K562 (cell line): ENCODE measurements at regions not wholly inside any gene's neighbourhood (a gene's known extent, or its start where the extent isn't known, plus 50 kb on each side); places are given as distances from the start of the nearest gene placed in this dataset.

Experiments used
- ATAC-seq: fragments of 200-7000 bp; cut with Tn5 transposase; 3 replicates; pipeline ENCODE4 v1.9.1; 2020; ENCODE audit warnings: moderate library complexity
- BruUV-seq: library from RNA; stranded (reverse); fragments of 400-500 nt; replicated peaks from 2 replicates; lab custom pipeline; 2021; lab: Mats Ljungman, UMichigan
- CTCF ChIA-PET: fragments of 300-600 bp; formaldehyde crosslinking; extraction: SDS; loops from one replicate; lab custom pipeline; 2021; ENCODE audit warnings: low intra/inter-chr PET ratio; lab: Yijun Ruan, JAX
- POLR2A ChIA-PET: fragments of 300-600, 350-650 bp; sonication (Branson Sonifier 250); formaldehyde crosslinking; extraction: SDS; loops from one replicate; lab custom pipeline; 2021; ENCODE audit warnings: antibody characterized with exemption, inconsistent platforms; lab: Yijun Ruan, JAX
- DNase-seq, 4 experiments: peaks; one replicate each; pipeline versions ENCODE4 v3.0.0 to v3.0.0-alpha.2; 2011 to 2018; ENCODE audit warnings: low spot score in 3 of 4, mixed read lengths in 3 of 4; ENCODE audit errors: extremely low read depth in 1 of 4
- FAIRE-seq: peaks from 2 replicates; lab custom pipeline; 2011; peaks lifted over from hg19 to GRCh38; lab: Jason Lieb, UNC
- H2AFZ ChIP-seq: 2 replicates; pipeline ENCODE4 v1.6.0; 2011; ENCODE audit warnings: low read depth, low read length, control low read depth, inconsistent platforms
- H3K27ac ChIP-seq: fragments of 200-600 bp; 3 replicates; pipeline ENCODE4 v1.8.0; 2011; ENCODE audit warnings: low read depth, mild to moderate bottlenecking, control low read depth, inconsistent platforms, low read length, moderate library complexity, mixed read lengths; ENCODE audit errors: extremely low read depth
- H3K27me3 ChIP-seq, 2 experiments: fragments of 300-600 bp in 1 of 2; 2 replicates in 1 of 2; 3 replicates in 1 of 2; pipeline versions ENCODE4 v1.6.0 to v1.8.0; 2011; ENCODE audit warnings: inconsistent platforms in 2 of 2, low read length in 2 of 2, mild to moderate bottlenecking in 1 of 2, mixed read lengths in 1 of 2, moderate library complexity in 1 of 2; ENCODE audit not compliant: control insufficient read depth in 2 of 2, insufficient read depth in 2 of 2
- H3K36me3 ChIP-seq: fragments of 300-600 bp; 3 replicates; pipeline ENCODE4 v1.8.0; 2011; ENCODE audit warnings: mild to moderate bottlenecking, low read length, inconsistent platforms; ENCODE audit not compliant: control insufficient read depth, insufficient read depth
- H3K4me1 ChIP-seq, 2 experiments: fragments of 200-600 bp in 1 of 2; replicated peaks in 1 of 2; 2 replicates in 1 of 2; 3 replicates in 1 of 2; pipeline versions ENCODE4 v1.5.1 to v1.8.0; 2011; ENCODE audit warnings: inconsistent platforms in 2 of 2, low read length in 2 of 2, mild to moderate bottlenecking in 1 of 2, mixed read lengths in 1 of 2, moderate library complexity in 1 of 2; ENCODE audit not compliant: control insufficient read depth in 2 of 2, insufficient read depth in 2 of 2
- H3K4me2 ChIP-seq: 2 replicates; pipeline ENCODE4 v1.6.1; 2011; ENCODE audit warnings: low read length, control low read depth, inconsistent platforms, mixed read lengths; ENCODE audit not compliant: insufficient read depth
- H3K4me3 ChIP-seq: fragments of 200-600 bp; sonication (generic), shearing (Covaris generic); 2 replicates; pipeline ENCODE4 v1.5.1; 2016; ENCODE audit warnings: control low read depth, inconsistent platforms
- H3K79me2 ChIP-seq: fragments of 200-600 bp; 3 replicates; pipeline ENCODE4 v1.8.0; 2011; ENCODE audit warnings: low read length, inconsistent platforms; ENCODE audit not compliant: control insufficient read depth, insufficient read depth
- H3K9ac ChIP-seq, 2 experiments: 2 replicates each; pipeline versions ENCODE4 v1.6.0 to v1.6.1; 2011; ENCODE audit warnings: low read depth in 2 of 2, low read length in 2 of 2, control low read depth in 1 of 2, inconsistent platforms in 1 of 2, mild to moderate bottlenecking in 1 of 2, mixed read lengths in 1 of 2; ENCODE audit not compliant: insufficient read depth in 1 of 2
- H3K9me1 ChIP-seq: one replicate; pipeline ENCODE4 v1.6.0; 2011; ENCODE audit warnings: inconsistent platforms, mild to moderate bottlenecking, low read length, moderate library complexity; ENCODE audit not compliant: control insufficient read depth, insufficient read depth
- H3K9me3 ChIP-seq: replicated peaks from 2 replicates; pipeline ENCODE4 v1.5.1; 2011; ENCODE audit warnings: low read depth, low read length, inconsistent platforms; ENCODE audit not compliant: control insufficient read depth, insufficient read depth
- H4K20me1 ChIP-seq: replicated peaks from 2 replicates; pipeline ENCODE4 v1.6.1; 2011; ENCODE audit warnings: low read length, inconsistent platforms, mixed read lengths; ENCODE audit not compliant: control insufficient read depth, insufficient read depth
- ASH1L ChIP-seq: fragments of 450-650 bp; IDR thresholded peaks from 2 replicates; pipeline ENCODE4 v1.6.1; 2018; ENCODE audit warnings: borderline replicate concordance, mild to moderate bottlenecking, low read depth; ENCODE audit not compliant: partially characterized antibody
- ATF7 ChIP-seq: fragments of 450-650 bp; IDR thresholded peaks from 2 replicates; pipeline ENCODE4 v1.7.1; 2014; ENCODE audit warnings: mild to moderate bottlenecking, moderate library complexity
- ESRRA ChIP-seq: fragments of 450-650 bp; IDR thresholded peaks from 2 replicates; pipeline ENCODE4 v1.6.1; 2014; ENCODE audit warnings: low read depth, mild to moderate bottlenecking, moderate library complexity, borderline replicate concordance
- ETS2 ChIP-seq: IDR thresholded peaks from 2 replicates; pipeline ENCODE4 v1.6.1; 2016; ENCODE audit warnings: borderline replicate concordance, missing genetic modification characterization, mild to moderate bottlenecking, moderate library complexity, missing compliant biosample characterization; ENCODE audit not compliant: poor library complexity, severe bottlenecking
- NFRKB ChIP-seq: fragments of 450-650 bp; IDR thresholded peaks from 2 replicates; pipeline ENCODE4 v1.6.1; 2016; ENCODE audit warnings: low read depth
- NFYB ChIP-seq: IDR thresholded peaks from 2 replicates; pipeline ENCODE4 v1.6.1; 2011; ENCODE audit warnings: mild to moderate bottlenecking, moderate library complexity; ENCODE audit not compliant: insufficient read length; ENCODE audit errors: extremely low read depth
- THRB ChIP-seq: fragments of 450-650 bp; formaldehyde crosslinking; conservative IDR thresholded peaks from 2 replicates; pipeline ENCODE4 v1.4.0; 2022; ENCODE audit warnings: mild to moderate bottlenecking, missing genetic modification characterization
- ZBTB40 ChIP-seq, 2 experiments: fragments of 450-650 bp in 1 of 2; sonication (generic) in 1 of 2; formaldehyde crosslinking in 1 of 2; IDR thresholded peaks; 2 replicates each; pipeline versions ENCODE4 v1.7.1 to v1.9.0; 2016 to 2022; ENCODE audit warnings: inconsistent platforms in 1 of 2, mild to moderate bottlenecking in 1 of 2, missing genetic modification reagents in 1 of 2
- ZKSCAN3 ChIP-seq: fragments of 250-450 bp; sonication (Bioruptor Pico); IDR thresholded peaks from 2 replicates; pipeline ENCODE4 v1.4.0; 2020
- ZNF507 ChIP-seq: conservative IDR thresholded peaks from 2 replicates; pipeline ENCODE4 v1.6.1; 2017; ENCODE audit warnings: missing genetic modification characterization, missing compliant biosample characterization
- whole genome bisulfite sequencing: fragments of 100-300 bp; shearing (Covaris generic); methylation state at CpG from one replicate; pipeline ENCODE4 v1.1.6; 2016; ENCODE audit warnings: low coverage, mixed read lengths; ENCODE audit not compliant: insufficient coverage; ENCODE audit errors: missing lambda C conversion rate; 5-methylcytosine and 5-hydroxymethylcytosine counted together
- in situ Hi-C: fragments of 300-500 bp; cut with MboI; formaldehyde crosslinking; loops from 4 replicates; pipeline ENCODE4 v1.15.0; 2018; ENCODE audit warnings: inconsistent platforms, mixed read lengths
- intact Hi-C: fragments of 100-400 bp; cut with micrococcal nuclease; formaldehyde crosslinking; loops from 2 replicates; pipeline ENCODE4 v1.14.2; 2022

- no peak for TF ChIP-seq ETS2 (tag)
Observed at GRCh38 chr1:213399695-213400094, 348.7 kb downstream of the RPS6KC1 start (continued).

GRCh38 chr1:213409208-213409631 lies 358.2 kb downstream of the RPS6KC1 start:
- Histone ChIP-seq H3K4me2 (no peak overlapping the region), H3K9me3 (no peaks in the 10 kb centered on the region)
- TF ChIP-seq ZNF507 (tag) (no peak), ZKSCAN3 (CRISPR knock-in tag) (no peak), NFRKB (peak; percentile 74), NFYB (no peak), THRB (0 out of 2 replicates have a peak, but pooled peaks have one; percentile 31), ZBTB40 (IDR thresholded peaks at IDR 0.05) (peak; percentile 86), ZBTB40 (CRISPR knock-in tag; IDR thresholded peaks at IDR 0.05) (no peak), ASH1L (peak; percentile 30), ESRRA (peak; percentile 34; the same call in 1 of the 2 replicates), ATF7 (peak; percentile 54)

More at GRCh38 chr1:213409208-213409631, 358.2 kb downstream of the RPS6KC1 start:
- in situ Hi-C loops (no loop called here), intact Hi-C loops (no loop called here)
- POLR2A ChIA-PET: no interaction called here
- ATAC-seq (no peak), DNase-seq (no peak), FAIRE-seq (peak; percentile 15)
- H3K27ac ChIP-seq: no peak overlapping the region
- H3K9ac ChIP-seq: no peak overlapping the region
- CTCF ChIA-PET: no interaction called here
- no peak overlapping the region for H3K4me3 ChIP-seq
- WGBS: 1% methylated on average over 5 of the region's 5 CpGs
- BruUV-seq: no TSS peak
- H2AFZ ChIP-seq: no peak overlapping the region
- no peaks in the 10 kb centered on the region for H3K4me1 ChIP-seq
- H3K27me3 ChIP-seq: peaks cover 13 to 34% of the 10 kb centered on the region in 2 experiments; a peak in 3 of 5 replicates
- H3K36me3 ChIP-seq: no peaks in the 10 kb centered on the region
- H4K20me1 ChIP-seq: no peaks in the 10 kb centered on the region
- no peaks in the 10 kb centered on the region for H3K79me2 ChIP-seq
- H3K9me1 ChIP-seq: no peaks in the 10 kb centered on the region
